Fibroblast of lung (primary cell): ENCODE measurements at regions not wholly inside any gene's neighbourhood (a gene's known extent, or its start where the extent isn't known, plus 50 kb on each side); places are given as distances from the start of the nearest gene placed in this dataset.

Source experiments
- DNase-seq, 2 donors: peaks; one replicate each; pipeline versions ENCODE4 v3.0.0 to v3.0.0-alpha.2; 2010; ENCODE audit warnings: low read depth in 2 of 2
- H2AFZ ChIP-seq: 2 replicates; pipeline ENCODE4 v1.5.1; 2012; ENCODE audit warnings: low read length, control low read depth, inconsistent platforms
- H3K27ac ChIP-seq: 2 replicates; pipeline ENCODE4 v1.5.1; 2011; ENCODE audit warnings: low read length, control low read depth; ENCODE audit not compliant: insufficient read depth
- H3K27me3 ChIP-seq: 2 replicates; pipeline ENCODE4 v1.5.1; 2011; ENCODE audit warnings: mild to moderate bottlenecking, low read length; ENCODE audit not compliant: control insufficient read depth, insufficient read depth
- H3K36me3 ChIP-seq: 2 replicates; pipeline ENCODE4 v1.5.1; 2011; ENCODE audit warnings: low read length; ENCODE audit not compliant: control insufficient read depth, insufficient read depth
- H3K4me1 ChIP-seq: 2 replicates; pipeline ENCODE4 v1.5.1; 2011; ENCODE audit warnings: low read length; ENCODE audit not compliant: control insufficient read depth, insufficient read depth; ENCODE audit errors: extremely low read depth
- H3K4me2 ChIP-seq: 2 replicates; pipeline ENCODE4 v1.5.1; 2011; ENCODE audit warnings: low read length, control low read depth; ENCODE audit not compliant: insufficient read depth; ENCODE audit errors: extremely low read depth
- H3K4me3 ChIP-seq, 4 experiments: fragments of 200-600 bp in 1 of 4; sonication (generic) in 1 of 4; replicated peaks in 1 of 4; 2 replicates each; pipeline ENCODE4 v1.5.1; 2011 to 2016; ENCODE audit warnings: low read length in 4 of 4, low read depth in 3 of 4, mild to moderate bottlenecking in 3 of 4, control low read depth in 2 of 4, inconsistent platforms in 1 of 4, mixed read lengths in 1 of 4; ENCODE audit not compliant: insufficient read depth in 1 of 4; ENCODE audit errors: control extremely low read depth in 1 of 4
- H3K79me2 ChIP-seq: 2 replicates; pipeline ENCODE4 v1.5.1; 2012; ENCODE audit warnings: mild to moderate bottlenecking, low read length, inconsistent platforms; ENCODE audit not compliant: control insufficient read depth, insufficient read depth
- H3K9ac ChIP-seq: 2 replicates; pipeline ENCODE4 v1.5.1; 2011; ENCODE audit warnings: mild to moderate bottlenecking, low read length, control low read depth; ENCODE audit not compliant: insufficient read depth
- H3K9me3 ChIP-seq: 2 replicates; pipeline ENCODE4 v1.5.1; 2012; ENCODE audit warnings: low read depth, low read length; ENCODE audit not compliant: control insufficient read depth, insufficient read depth
- H4K20me1 ChIP-seq: 2 replicates; pipeline ENCODE4 v1.5.1; 2011; ENCODE audit warnings: low read length; ENCODE audit not compliant: control insufficient read depth, insufficient read depth; ENCODE audit errors: extremely low read depth
- EZH2 ChIP-seq: IDR thresholded peaks from 2 replicates; pipeline ENCODE4 v1.5.1; 2012; ENCODE audit warnings: low read length, control low read depth, mild to moderate bottlenecking; ENCODE audit errors: missing control alignments
- TF ChIP-seq, protein P1 (sequence below), 2 donors: IDR thresholded peaks in 1 of 2; conservative IDR thresholded peaks in 1 of 2; 1 replicate in 1 of 2; 2 replicates in 1 of 2; pipeline ENCODE4 v1.5.1; 2011 to 2012; ENCODE audit warnings: low read length in 2 of 2, control low read depth in 1 of 2, inconsistent platforms in 1 of 2, low read depth in 1 of 2, mild to moderate bottlenecking in 1 of 2

GRCh38 chr6:50257322-50257721 lies 207.6 kb upstream of the DEFB112 start:
- H3K9me3 ChIP-seq: no peaks in the 10 kb centered on the region
- no peak overlapping the region for H3K9ac ChIP-seq
- no peaks in the 10 kb centered on the region for H3K4me1 ChIP-seq
- no peaks in the 10 kb centered on the region for H4K20me1 ChIP-seq
- TF ChIP-seq EZH2: no peak
- TF ChIP-seq, protein P1, sequence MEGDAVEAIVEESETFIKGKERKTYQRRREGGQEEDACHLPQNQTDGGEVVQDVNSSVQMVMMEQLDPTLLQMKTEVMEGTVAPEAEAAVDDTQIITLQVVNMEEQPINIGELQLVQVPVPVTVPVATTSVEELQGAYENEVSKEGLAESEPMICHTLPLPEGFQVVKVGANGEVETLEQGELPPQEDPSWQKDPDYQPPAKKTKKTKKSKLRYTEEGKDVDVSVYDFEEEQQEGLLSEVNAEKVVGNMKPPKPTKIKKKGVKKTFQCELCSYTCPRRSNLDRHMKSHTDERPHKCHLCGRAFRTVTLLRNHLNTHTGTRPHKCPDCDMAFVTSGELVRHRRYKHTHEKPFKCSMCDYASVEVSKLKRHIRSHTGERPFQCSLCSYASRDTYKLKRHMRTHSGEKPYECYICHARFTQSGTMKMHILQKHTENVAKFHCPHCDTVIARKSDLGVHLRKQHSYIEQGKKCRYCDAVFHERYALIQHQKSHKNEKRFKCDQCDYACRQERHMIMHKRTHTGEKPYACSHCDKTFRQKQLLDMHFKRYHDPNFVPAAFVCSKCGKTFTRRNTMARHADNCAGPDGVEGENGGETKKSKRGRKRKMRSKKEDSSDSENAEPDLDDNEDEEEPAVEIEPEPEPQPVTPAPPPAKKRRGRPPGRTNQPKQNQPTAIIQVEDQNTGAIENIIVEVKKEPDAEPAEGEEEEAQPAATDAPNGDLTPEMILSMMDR (conservative IDR thresholded peaks at IDR 0.05 in 1 of 2, IDR thresholded peaks at IDR 0.05 in 1 of 2; ENCODE audit: low read depth in 1 of 2, low read length in 2 of 2): no peak
- H2AFZ ChIP-seq: no peak overlapping the region
- no peaks in the 10 kb centered on the region for H3K36me3 ChIP-seq
- H3K27me3 ChIP-seq: no peaks in the 10 kb centered on the region
- no peak for DNase-seq
- H3K4me2 ChIP-seq: no peak overlapping the region
- no peak overlapping the region for H3K27ac ChIP-seq
- no peak overlapping the region for H3K4me3 ChIP-seq
- no peaks in the 10 kb centered on the region for H3K79me2 ChIP-seq

DNA sequence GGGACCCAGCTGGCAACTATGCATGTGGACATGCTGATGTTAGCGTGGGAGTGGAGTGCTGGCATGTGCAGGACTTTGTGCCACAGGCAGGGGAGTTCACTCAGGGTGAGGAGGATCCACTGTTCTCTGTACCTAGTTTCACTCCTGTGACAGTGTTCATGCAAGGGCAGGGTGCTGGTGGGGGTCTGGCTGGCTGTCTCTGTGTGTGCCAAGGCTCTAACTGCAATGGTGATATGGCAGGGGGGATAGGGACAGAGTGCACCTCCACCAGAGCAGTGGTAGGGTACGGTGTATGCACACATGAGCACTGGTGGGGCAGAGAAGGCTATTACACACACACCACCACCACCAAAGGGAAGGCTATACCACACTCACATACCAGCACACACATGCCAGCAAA lies 210.2 kb upstream of the DEFB112 start:
- no peak overlapping the region for H3K4me3 ChIP-seq

GRCh38 chr6:50264995-50265571 lies 215.4 kb upstream of the DEFB112 start:
- Histone ChIP-seq H3K4me3 (no peak overlapping the region), H3K27me3 (no peaks in the 10 kb centered on the region), H2AFZ (no peak overlapping the region), H3K9me3 (no peaks in the 10 kb centered on the region), H4K20me1 (no peaks in the 10 kb centered on the region), H3K79me2 (no peaks in the 10 kb centered on the region), H3K4me2 (no peak overlapping the region), H3K9ac (no peak overlapping the region), H3K36me3 (no peaks in the 10 kb centered on the region), H3K27ac (no peak overlapping the region), H3K4me1 (no peaks in the 10 kb centered on the region)
- peak in 1 of 2 donors; percentile 38 for DNase-seq
- no peak for TF ChIP-seq EZH2
- TF ChIP-seq, protein P1 (conservative IDR thresholded peaks at IDR 0.05 in 1 of 2, IDR thresholded peaks at IDR 0.05 in 1 of 2; ENCODE audit: low read depth in 1 of 2, low read length in 2 of 2): peak in 1 of 2 donors; percentile 75

More for the DNA sequence above, 210.2 kb upstream of the DEFB112 start:
- Histone ChIP-seq H2AFZ (no peak overlapping the region), H3K9ac (no peak overlapping the region), H3K4me2 (no peak overlapping the region), H3K36me3 (no peaks in the 10 kb centered on the region), H3K79me2 (no peaks in the 10 kb centered on the region), H3K27ac (no peak overlapping the region), H3K27me3 (no peaks in the 10 kb centered on the region), H3K9me3 (no peaks in the 10 kb centered on the region), H4K20me1 (no peaks in the 10 kb centered on the region), H3K4me1 (no peaks in the 10 kb centered on the region)
- no peak for DNase-seq
- TF ChIP-seq, protein P1 (conservative IDR thresholded peaks at IDR 0.05 in 1 of 2, IDR thresholded peaks at IDR 0.05 in 1 of 2; ENCODE audit: low read depth in 1 of 2, low read length in 2 of 2): no peak
- no peak for TF ChIP-seq EZH2
